ENCODE measurements at regions not wholly inside any gene's neighbourhood (a gene's known extent, or its start where the extent isn't known, plus 50 kb on each side); places are given as distances from the start of the nearest gene placed in this dataset.

- DNase-seq (ENCODE audit: insufficient read length, low spot score): no peak
- FAIRE-seq: no peak
- TF ChIP-seq CTCF (IDR thresholded peaks at IDR 0.05; ENCODE audit: insufficient read depth, missing control alignments): no peak
These were observed 64.6 kb upstream of the UBE2E1 start for GRCh38 chr3:23741036-23741706.

- FAIRE-seq: no peak
- no peak for DNase-seq (ENCODE audit: insufficient read length, low spot score)
- no peak for TF ChIP-seq CTCF (IDR thresholded peaks at IDR 0.05; ENCODE audit: insufficient read depth, missing control alignments)
These were observed 62.5 kb upstream of the UBE2E1 start for GRCh38 chr3:23743141-23743784.

GRCh38 chr3:23746441-23746840, 59.3 kb upstream of the UBE2E1 start:
- DNase-seq (ENCODE audit: insufficient read length, low spot score) (no peak), FAIRE-seq (no peak)
- TF ChIP-seq CTCF (IDR thresholded peaks at IDR 0.05; ENCODE audit: insufficient read depth, missing control alignments): no peak

- DNase-seq (ENCODE audit: insufficient read length, low spot score): no peak
- no peak for FAIRE-seq
- no peak for TF ChIP-seq CTCF (IDR thresholded peaks at IDR 0.05; ENCODE audit: insufficient read depth, missing control alignments)
These were observed 57.9 kb upstream of the UBE2E1 start for GRCh38 chr3:23747841-23748240.

- DNase-seq (ENCODE audit: insufficient read length, low spot score) (no peak), FAIRE-seq (no peak)
- no peak for TF ChIP-seq CTCF (IDR thresholded peaks at IDR 0.05; ENCODE audit: insufficient read depth, missing control alignments)
These were observed 57.2 kb upstream of the UBE2E1 start for GRCh38 chr3:23748398-23749110.

- DNase-seq (ENCODE audit: insufficient read length, low spot score): no peak
- TF ChIP-seq CTCF (IDR thresholded peaks at IDR 0.05; ENCODE audit: insufficient read depth, missing control alignments): no peak
- no peak for FAIRE-seq
These were observed 56.1 kb upstream of the UBE2E1 start for GRCh38 chr3:23749609-23750008.

All from D721Med (cell line).